GM23248 (cell line): ENCODE measurements at regions not wholly inside any gene's neighbourhood (a gene's known extent, or its start where the extent isn't known, plus 50 kb on each side); places are given as distances from the start of the nearest gene placed in this dataset.

Experiments used
- DNase-seq: peaks from one replicate; pipeline ENCODE4 v3.0.0-alpha.2; 2015
- H2AFZ ChIP-seq: fragments of 200-600 bp; sonication (generic); 2 replicates; pipeline ENCODE4 v1.6.1; 2016; ENCODE audit warnings: antibody characterized with exemption
- H3F3A ChIP-seq: fragments of 200-600 bp; sonication (generic); 2 replicates; pipeline ENCODE4 v1.6.1; 2016; ENCODE audit warnings: mild to moderate bottlenecking, antibody characterized with exemption, mixed run types; ENCODE audit not compliant: insufficient read depth
- H3K27ac ChIP-seq: fragments of 200-600 bp; sonication (generic); 2 replicates; pipeline ENCODE4 v1.5.1; 2016; ENCODE audit warnings: mild to moderate bottlenecking
- H3K27me3 ChIP-seq: fragments of 200-600 bp; sonication (generic); replicated peaks from 2 replicates; pipeline ENCODE4 v1.6.1; 2016; ENCODE audit warnings: mild to moderate bottlenecking; ENCODE audit not compliant: insufficient read depth
- H3K36me3 ChIP-seq: fragments of 200-600 bp; sonication (generic); 2 replicates; pipeline ENCODE4 v1.6.1; 2016; ENCODE audit warnings: low read depth, mild to moderate bottlenecking
- H3K4me1 ChIP-seq: fragments of 200-600 bp; sonication (generic); 2 replicates; pipeline ENCODE4 v1.6.1; 2016; ENCODE audit warnings: mild to moderate bottlenecking; ENCODE audit not compliant: insufficient read depth
- H3K4me2 ChIP-seq: fragments of 200-600 bp; sonication (generic); one replicate; pipeline ENCODE4 v1.6.1; 2016; ENCODE audit warnings: mild to moderate bottlenecking; ENCODE audit not compliant: unreplicated experiment
- H3K4me3 ChIP-seq: fragments of 200-600 bp; sonication (generic); 2 replicates; pipeline ENCODE4 v1.5.1; 2016; ENCODE audit warnings: mild to moderate bottlenecking
- H3K79me2 ChIP-seq: fragments of 200-600 bp; sonication (generic); 2 replicates; pipeline ENCODE4 v1.6.1; 2016; ENCODE audit warnings: mild to moderate bottlenecking; ENCODE audit not compliant: insufficient read depth
- H3K9ac ChIP-seq: fragments of 200-600 bp; sonication (generic); 2 replicates; pipeline ENCODE4 v1.6.1; 2016; ENCODE audit warnings: mild to moderate bottlenecking
- H3K9me2 ChIP-seq: fragments of 200-600 bp; sonication (generic); 2 replicates; pipeline ENCODE4 v1.6.1; 2016; ENCODE audit warnings: mixed run types, mild to moderate bottlenecking, moderate library complexity; ENCODE audit not compliant: insufficient read depth
- H3K9me3 ChIP-seq: fragments of 200-600 bp; sonication (generic); one replicate; pipeline ENCODE4 v1.6.1; 2017; ENCODE audit warnings: low read depth
- H4K20me1 ChIP-seq: fragments of 200-600 bp; sonication (generic); 2 replicates; pipeline ENCODE4 v1.6.0; 2016; ENCODE audit not compliant: insufficient read depth
- EZH2 ChIP-seq: fragments of 200-600 bp; sonication (generic); IDR thresholded peaks from 2 replicates; pipeline ENCODE4 v1.6.1; 2018; ENCODE audit warnings: antibody characterized with exemption, mild to moderate bottlenecking; ENCODE audit not compliant: insufficient read depth, poor library complexity, severe bottlenecking
- EZH2phosphoT487 ChIP-seq: fragments of 200-600 bp; sonication (generic); IDR thresholded peaks from 2 replicates; pipeline ENCODE4 v1.6.1; 2018; ENCODE audit warnings: antibody characterized with exemption, moderate library complexity, mild to moderate bottlenecking, low read depth; ENCODE audit not compliant: insufficient read depth
- WGBS, 2 experiments: methylation state at CpG; one replicate each; pipeline ENCODE4 v1.1.6; 2015 to 2017; ENCODE audit warnings: low lambda C conversion rate in 2 of 2, low coverage in 1 of 2; ENCODE audit errors: missing lambda C conversion rate in 2 of 2; 5-methylcytosine and 5-hydroxymethylcytosine counted together
- in situ Hi-C: fragments of 300-500 bp; cut with MboI; formaldehyde crosslinking; loops from 2 replicates; pipeline ENCODE4 v1.15.0; 2020

- Histone ChIP-seq H3K27ac (no peak overlapping the region), H3K9me3 (no peaks in the 10 kb centered on the region), H3K9me2 (no peaks in the 10 kb centered on the region), H3K79me2 (no peaks in the 10 kb centered on the region), H3F3A (no peaks in the 10 kb centered on the region), H3K4me3 (no peak overlapping the region), H3K9ac (no peak overlapping the region), H3K4me2 (no peak overlapping the region), H4K20me1 (no peaks in the 10 kb centered on the region), H3K4me1 (no peaks in the 10 kb centered on the region), H2AFZ (no peak overlapping the region), H3K36me3 (no peaks in the 10 kb centered on the region), H3K27me3 (no peaks in the 10 kb centered on the region)
- in situ Hi-C loops: no loop called here
- 19 to 24% methylated on average over 2 of the region's 2 CpGs for WGBS, 2 experiments
- TF ChIP-seq EZH2 (no peak), EZH2phosphoT487 (no peak)
- no peak for DNase-seq
Measured at GRCh38 chr13:89610331-89610730, 1737.2 kb upstream of the MIR17HG start.

GRCh38 chr13:89610881-89611280 is 1736.6 kb upstream of the MIR17HG start:
- Histone ChIP-seq H3K27ac (no peak overlapping the region), H3K9ac (no peak overlapping the region), H3K27me3 (no peaks in the 10 kb centered on the region), H3K4me1 (no peaks in the 10 kb centered on the region), H3K9me2 (no peaks in the 10 kb centered on the region), H3K9me3 (no peaks in the 10 kb centered on the region), H4K20me1 (no peaks in the 10 kb centered on the region), H3K4me3 (no peak overlapping the region), H3F3A (no peaks in the 10 kb centered on the region), H3K36me3 (no peaks in the 10 kb centered on the region), H2AFZ (no peak overlapping the region), H3K4me2 (no peak overlapping the region), H3K79me2 (no peaks in the 10 kb centered on the region)
- in situ Hi-C loops: no loop called here
- no peak for DNase-seq
- no peak for TF ChIP-seq EZH2phosphoT487
- TF ChIP-seq EZH2: no peak
- WGBS, 2 experiments: 33 to 50% methylated on average over 1 of the region's 1 CpG

- no peak for DNase-seq
- H3K9ac ChIP-seq: no peak overlapping the region
- H3K4me1 ChIP-seq: no peaks in the 10 kb centered on the region
- no peaks in the 10 kb centered on the region for H3K27me3 ChIP-seq
- H3K9me3 ChIP-seq: no peaks in the 10 kb centered on the region
- H3K4me3 ChIP-seq: no peak overlapping the region
- H3K9me2 ChIP-seq: no peaks in the 10 kb centered on the region
- in situ Hi-C loops: no loop called here
- H3K4me2 ChIP-seq: no peak overlapping the region
- H3F3A ChIP-seq: no peaks in the 10 kb centered on the region
- no peak overlapping the region for H2AFZ ChIP-seq
- no peaks in the 10 kb centered on the region for H3K36me3 ChIP-seq
- 63 to 65% methylated on average over 2 of the region's 2 CpGs for WGBS, 2 experiments
- no peak overlapping the region for H3K27ac ChIP-seq
- TF ChIP-seq EZH2 (no peak), EZH2phosphoT487 (no peak)
- no peaks in the 10 kb centered on the region for H3K79me2 ChIP-seq
- H4K20me1 ChIP-seq: no peaks in the 10 kb centered on the region
Measured at GRCh38 chr13:89627996-89628395, 1719.5 kb upstream of the MIR17HG start.

GRCh38 chr13:89628567-89628966 is 1718.9 kb upstream of the MIR17HG start:
- Histone ChIP-seq H3K9me3 (no peaks in the 10 kb centered on the region), H3K4me1 (no peaks in the 10 kb centered on the region), H3K9me2 (no peaks in the 10 kb centered on the region), H2AFZ (no peak overlapping the region), H3K9ac (no peak overlapping the region), H3K4me3 (no peak overlapping the region), H3K27me3 (no peaks in the 10 kb centered on the region), H4K20me1 (no peaks in the 10 kb centered on the region), H3K27ac (no peak overlapping the region), H3K36me3 (no peaks in the 10 kb centered on the region), H3F3A (no peaks in the 10 kb centered on the region), H3K4me2 (no peak overlapping the region), H3K79me2 (no peaks in the 10 kb centered on the region)
- no peak for DNase-seq
- WGBS, 2 experiments: 56 to 58% methylated on average over 5 of the region's 5 CpGs
- TF ChIP-seq EZH2 (no peak), EZH2phosphoT487 (no peak)
- in situ Hi-C loops: no loop called here

- Histone ChIP-seq H3K36me3 (no peaks in the 10 kb centered on the region), H3K4me2 (no peak overlapping the region), H3K79me2 (no peaks in the 10 kb centered on the region), H3K27ac (no peak overlapping the region), H2AFZ (no peak overlapping the region), H3K9me3 (no peaks in the 10 kb centered on the region), H3K4me3 (no peak overlapping the region), H3K4me1 (no peaks in the 10 kb centered on the region), H4K20me1 (no peaks in the 10 kb centered on the region), H3K27me3 (no peaks in the 10 kb centered on the region), H3K9me2 (no peaks in the 10 kb centered on the region), H3F3A (no peaks in the 10 kb centered on the region), H3K9ac (no peak overlapping the region)
- in situ Hi-C loops: no loop called here
- TF ChIP-seq EZH2phosphoT487 (no peak), EZH2 (no peak)
- WGBS, 2 experiments: 25 to 33% methylated on average over 7 of the region's 7 CpGs
- no peak for DNase-seq
Measured at GRCh38 chr13:89650226-89650625, 1697.3 kb upstream of the MIR17HG start.
